ENCODE measurements at regions not wholly inside any gene's neighbourhood (a gene's known extent, or its start where the extent isn't known, plus 50 kb on each side); places are given as distances from the start of the nearest gene placed in this dataset.

GRCh38 chr6:71481801-71482200, 193.2 kb downstream of the OGFRL1 start:
- no peak for TF ChIP-seq POLR2A (IDR thresholded peaks at IDR 0.05)
- TF ChIP-seq CTCF (IDR thresholded peaks at IDR 0.05): no peak
